IMR-90 (cell line): ENCODE measurements at regions not wholly inside any gene's neighbourhood (a gene's known extent, or its start where the extent isn't known, plus 50 kb on each side); places are given as distances from the start of the nearest gene placed in this dataset.

ENCODE experiments used
- ATAC-seq: fragments of 200-7000 bp; cut with Tn5 transposase; 2 replicates; pipeline ENCODE4 v1.9.1; 2020; ENCODE audit warnings: low read depth, mild to moderate bottlenecking, moderate library complexity
- BruUV-seq: library from RNA; stranded (reverse); fragments of 400-500 nt; replicated peaks from 2 replicates; lab custom pipeline; 2021; lab: Mats Ljungman, UMichigan
- CTCF ChIA-PET: fragments of 300-600 bp; formaldehyde crosslinking; extraction: SDS; loops from one replicate; lab custom pipeline; 2021; ENCODE audit warnings: antibody characterized with exemption; lab: Yijun Ruan, JAX
- POLR2A ChIA-PET: fragments of 300-600 bp; sonication (Branson Sonifier 250); formaldehyde crosslinking; loops from one replicate; lab custom pipeline; 2022; ENCODE audit warnings: antibody characterized with exemption; ENCODE audit not compliant: unreplicated experiment; lab: Charles Lee
- DNase-seq: peaks from one replicate; pipeline ENCODE4 v3.0.0; 2013
- H2AFZ ChIP-seq: replicated peaks from 2 replicates; pipeline ENCODE3; 2013; ENCODE audit warnings: low read length, mild to moderate bottlenecking; ENCODE audit not compliant: poor library complexity
- H2AK5ac ChIP-seq: 2 replicates; pipeline ENCODE4 v1.6.1; 2013; ENCODE audit warnings: low read depth, low read length, inconsistent platforms
- H2AK9ac ChIP-seq: replicated peaks from 2 replicates; pipeline ENCODE3; 2013; ENCODE audit warnings: mild to moderate bottlenecking, low read depth, low read length, moderate library complexity; ENCODE audit not compliant: poor library complexity
- H2BK120ac ChIP-seq: 2 replicates; pipeline ENCODE4 v1.6.1; 2013; ENCODE audit warnings: low read depth, low read length, inconsistent platforms
- H2BK15ac ChIP-seq: 3 replicates; pipeline ENCODE4 v1.6.1; 2013; ENCODE audit warnings: low read depth, low read length, inconsistent platforms
- H2BK20ac ChIP-seq: 2 replicates; pipeline ENCODE4 v1.6.1; 2013; ENCODE audit warnings: low read depth, mild to moderate bottlenecking, inconsistent platforms, low read length, moderate library complexity
- H2BK5ac ChIP-seq: 2 replicates; pipeline ENCODE4 v1.6.1; 2013; ENCODE audit warnings: mild to moderate bottlenecking, low read depth, low read length, inconsistent platforms; ENCODE audit not compliant: poor library complexity, severe bottlenecking
- H3K14ac ChIP-seq: replicated peaks from 2 replicates; pipeline ENCODE4 v1.6.1; 2013; ENCODE audit warnings: low read depth, low read length, inconsistent platforms
- H3K18ac ChIP-seq: 2 replicates; pipeline ENCODE4 v1.6.1; 2013; ENCODE audit warnings: low read depth, low read length, control low read depth
- H3K23ac ChIP-seq: 2 replicates; pipeline ENCODE4 v1.6.1; 2013; ENCODE audit warnings: low read depth, low read length, inconsistent platforms
- H3K27ac ChIP-seq: 2 replicates; pipeline ENCODE4 v1.5.1; 2013; ENCODE audit warnings: mild to moderate bottlenecking, control low read depth, low read length; ENCODE audit not compliant: insufficient read depth
- H3K27me3 ChIP-seq: 2 replicates; pipeline ENCODE4 v1.6.1; 2013; ENCODE audit warnings: low read length; ENCODE audit not compliant: control insufficient read depth, insufficient read depth
- H3K36me3 ChIP-seq: 2 replicates; pipeline ENCODE4 v1.6.1; 2013; ENCODE audit warnings: low read length, mixed read lengths; ENCODE audit not compliant: control insufficient read depth, insufficient read depth
- H3K4ac ChIP-seq: 2 replicates; pipeline ENCODE4 v1.6.1; 2013; ENCODE audit warnings: low read depth, low read length, inconsistent platforms
- H3K4me1 ChIP-seq: 2 replicates; pipeline ENCODE4 v1.6.1; 2013; ENCODE audit warnings: low read length, mixed read lengths; ENCODE audit not compliant: control insufficient read depth, insufficient read depth
- H3K4me2 ChIP-seq: 2 replicates; pipeline ENCODE4 v1.6.1; 2013; ENCODE audit warnings: low read depth, mild to moderate bottlenecking, control low read depth, low read length, moderate library complexity
- H3K4me3 ChIP-seq: 2 replicates; pipeline ENCODE4 v1.5.1; 2013; ENCODE audit warnings: low read depth, mild to moderate bottlenecking, control low read depth, low read length, moderate library complexity; ENCODE audit not compliant: insufficient read depth
- H3K56ac ChIP-seq: 2 replicates; pipeline ENCODE4 v1.6.1; 2013; ENCODE audit warnings: low read length, inconsistent platforms; ENCODE audit not compliant: insufficient read depth; ENCODE audit errors: extremely low read depth
- H3K79me1 ChIP-seq, 2 experiments: 2 replicates each; pipeline ENCODE4 v1.6.1; 2013; ENCODE audit warnings: low read length in 2 of 2, inconsistent platforms in 1 of 2, low read depth in 1 of 2
- H3K9ac ChIP-seq: 2 replicates; pipeline ENCODE4 v1.6.1; 2013; ENCODE audit warnings: low read depth, low read length, control low read depth
- H3K9me1 ChIP-seq: 2 replicates; pipeline ENCODE4 v1.6.1; 2013; ENCODE audit warnings: low read length, inconsistent platforms; ENCODE audit not compliant: insufficient read depth
- H3K9me3 ChIP-seq: 2 replicates; pipeline ENCODE4 v1.6.1; 2013; ENCODE audit warnings: low read length; ENCODE audit not compliant: control insufficient read depth, insufficient read depth
- H4K20me1 ChIP-seq: 2 replicates; pipeline ENCODE4 v1.6.1; 2013; ENCODE audit warnings: low read length, inconsistent platforms; ENCODE audit not compliant: insufficient read depth
- H4K5ac ChIP-seq: 2 replicates; pipeline ENCODE4 v1.6.1; 2013; ENCODE audit warnings: mild to moderate bottlenecking, low read depth, low read length, control low read depth
- H4K8ac ChIP-seq, 2 experiments: 2 replicates each; pipeline ENCODE4 v1.6.1; 2013; ENCODE audit warnings: low read depth in 2 of 2, low read length in 2 of 2, control low read depth in 1 of 2, inconsistent platforms in 1 of 2
- H4K91ac ChIP-seq: 2 replicates; pipeline ENCODE4 v1.6.1; 2013; ENCODE audit warnings: low read depth, low read length, inconsistent platforms; ENCODE audit not compliant: insufficient read depth
- CEBPB ChIP-seq: IDR thresholded peaks from 2 replicates; pipeline ENCODE4 v1.6.1; 2012; ENCODE audit warnings: low read depth, low read length, improper control_type of control experiment
- FOS ChIP-seq: fragments of 150-350 bp; IDR thresholded peaks from 2 replicates; pipeline ENCODE4 v1.6.1; 2016; ENCODE audit warnings: low read depth, low read length
- MAFK ChIP-seq: IDR thresholded peaks from 2 replicates; pipeline ENCODE4 v1.6.1; 2012; ENCODE audit warnings: low read depth, low read length, improper control_type of control experiment
- MAZ ChIP-seq: IDR thresholded peaks from 2 replicates; pipeline ENCODE4 v1.6.1; 2012; ENCODE audit warnings: low read depth, mild to moderate bottlenecking, low read length, improper control_type of control experiment, moderate library complexity, borderline replicate concordance
- MXI1 ChIP-seq: IDR thresholded peaks from 2 replicates; pipeline ENCODE4 v1.6.1; 2012; ENCODE audit warnings: low read depth, mild to moderate bottlenecking, low read length, moderate library complexity, borderline replicate concordance
- NFE2L2 ChIP-seq: fragments of 150-350 bp; IDR thresholded peaks from 2 replicates; pipeline ENCODE4 v1.6.1; 2016; ENCODE audit warnings: low read depth, mild to moderate bottlenecking, low read length
- RCOR1 ChIP-seq: IDR thresholded peaks from 2 replicates; pipeline ENCODE4 v1.6.1; 2012; ENCODE audit warnings: mild to moderate bottlenecking, low read length, improper control_type of control experiment; ENCODE audit not compliant: insufficient replicate concordance
- RFX5 ChIP-seq: IDR thresholded peaks from 2 replicates; pipeline ENCODE4 v1.8.0; 2012; ENCODE audit warnings: low read depth, mild to moderate bottlenecking, low read length, moderate library complexity
- WGBS, 2 experiments: methylation state at CpG; one replicate each; pipeline versions ENCODE4 v1.1.5 to v1.1.7; 2013; ENCODE audit warnings: missing lambda C conversion rate in 2 of 2; ENCODE audit not compliant: insufficient read length in 1 of 2; ENCODE audit errors: extremely low coverage in 2 of 2; 5-methylcytosine and 5-hydroxymethylcytosine counted together
- dilution Hi-C: fragments of 300-500 bp; cut with HindIII; formaldehyde crosslinking; loops from one replicate; pipeline ENCODE4 v1.14.3; 2018; ENCODE audit warnings: low sequenced_read_pairs; ENCODE audit not compliant: unreplicated experiment
- in situ Hi-C: fragments of 300-500 bp; cut with MboI; formaldehyde crosslinking; loops from 3 replicates; pipeline ENCODE4 v1.14.3; 2019; ENCODE audit warnings: low sequenced_read_pairs, inconsistent platforms, mixed read lengths
- intact Hi-C: fragments of 100-400 bp; cut with micrococcal nuclease; formaldehyde crosslinking; loops from 2 replicates; pipeline ENCODE4 v1.10.0; 2022
- TF ChIP-seq, protein P1 (sequence below): fragments of 150-350 bp; IDR thresholded peaks from 2 replicates; pipeline ENCODE4 v1.6.1; 2017; ENCODE audit warnings: mild to moderate bottlenecking, antibody characterized with exemption, low read length, low read depth
- TF ChIP-seq, protein P2 (sequence below): conservative IDR thresholded peaks from 2 replicates; pipeline ENCODE4 v1.5.1; 2012; ENCODE audit warnings: mild to moderate bottlenecking, low read depth, low read length, improper control_type of control experiment
- TF ChIP-seq, protein P3 (sequence below): fragments of 150-350 bp; IDR thresholded peaks from 2 replicates; pipeline ENCODE4 v1.6.1; 2016; ENCODE audit warnings: low read depth, mild to moderate bottlenecking, low read length, moderate library complexity, borderline replicate concordance

DNA sequence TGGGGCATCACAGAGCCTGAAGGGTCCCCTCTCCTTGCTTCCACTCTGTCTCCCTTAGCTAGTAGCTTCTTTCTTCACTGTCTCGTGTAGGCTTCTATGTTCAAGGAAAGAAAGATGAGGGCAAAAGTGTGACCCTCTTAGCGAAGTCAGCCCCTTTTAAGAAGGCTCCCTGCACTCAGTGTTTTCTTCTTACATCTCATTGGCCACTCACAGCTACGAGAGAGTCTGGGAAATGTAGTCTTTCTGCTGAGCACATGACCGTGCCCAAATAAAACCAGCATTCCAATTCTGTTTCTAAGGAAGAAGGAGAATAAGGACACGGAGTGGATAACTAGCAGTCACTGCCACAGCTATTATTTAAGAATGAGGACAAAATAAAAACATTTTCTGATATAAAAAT is 104.9 kb upstream of the TNR start:
- no TSS peak for BruUV-seq
- Histone ChIP-seq H2AK5ac (no peak overlapping the region), H3K14ac (no peak overlapping the region), H4K5ac (no peak overlapping the region), H3K23ac (no peak overlapping the region), H3K79me1 (no peaks in the 10 kb centered on the region), H3K9ac (no peak overlapping the region), H3K36me3 (no peaks in the 10 kb centered on the region), H2AFZ (no peak overlapping the region), H3K4me3 (no peak overlapping the region), H2BK15ac (no peak overlapping the region), H3K9me1 (no peaks in the 10 kb centered on the region), H2BK120ac (no peak overlapping the region), H3K18ac (no peak overlapping the region), H3K4me1 (no peaks in the 10 kb centered on the region), H4K91ac (no peak overlapping the region), H3K4ac (no peak overlapping the region), H3K4me2 (no peak overlapping the region), H2BK5ac (no peak overlapping the region), H4K20me1 (no peaks in the 10 kb centered on the region), H2BK20ac (no peak overlapping the region), H2AK9ac (no peak overlapping the region), H3K27me3 (no peaks in the 10 kb centered on the region; the same call in 1 of the 2 replicates), H3K27ac (no peak overlapping the region), H3K9me3 (no peaks in the 10 kb centered on the region), H3K56ac (no peak overlapping the region), H4K8ac (no peak overlapping the region)
- DNase-seq (no peak), ATAC-seq (no peak)
- dilution Hi-C loops (no loop called here), intact Hi-C loops (no loop called here), in situ Hi-C loops (no loop called here)
- TF ChIP-seq NFE2L2 (no peak), CEBPB (no peak), FOS (no peak), RFX5 (no peak), MAZ (no peak), MXI1 (no peak), MAFK (no peak), RCOR1 (no peak)
- TF ChIP-seq, protein P1, sequence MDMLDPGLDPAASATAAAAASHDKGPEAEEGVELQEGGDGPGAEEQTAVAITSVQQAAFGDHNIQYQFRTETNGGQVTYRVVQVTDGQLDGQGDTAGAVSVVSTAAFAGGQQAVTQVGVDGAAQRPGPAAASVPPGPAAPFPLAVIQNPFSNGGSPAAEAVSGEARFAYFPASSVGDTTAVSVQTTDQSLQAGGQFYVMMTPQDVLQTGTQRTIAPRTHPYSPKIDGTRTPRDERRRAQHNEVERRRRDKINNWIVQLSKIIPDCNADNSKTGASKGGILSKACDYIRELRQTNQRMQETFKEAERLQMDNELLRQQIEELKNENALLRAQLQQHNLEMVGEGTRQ = no peak
- TF ChIP-seq, protein P2, sequence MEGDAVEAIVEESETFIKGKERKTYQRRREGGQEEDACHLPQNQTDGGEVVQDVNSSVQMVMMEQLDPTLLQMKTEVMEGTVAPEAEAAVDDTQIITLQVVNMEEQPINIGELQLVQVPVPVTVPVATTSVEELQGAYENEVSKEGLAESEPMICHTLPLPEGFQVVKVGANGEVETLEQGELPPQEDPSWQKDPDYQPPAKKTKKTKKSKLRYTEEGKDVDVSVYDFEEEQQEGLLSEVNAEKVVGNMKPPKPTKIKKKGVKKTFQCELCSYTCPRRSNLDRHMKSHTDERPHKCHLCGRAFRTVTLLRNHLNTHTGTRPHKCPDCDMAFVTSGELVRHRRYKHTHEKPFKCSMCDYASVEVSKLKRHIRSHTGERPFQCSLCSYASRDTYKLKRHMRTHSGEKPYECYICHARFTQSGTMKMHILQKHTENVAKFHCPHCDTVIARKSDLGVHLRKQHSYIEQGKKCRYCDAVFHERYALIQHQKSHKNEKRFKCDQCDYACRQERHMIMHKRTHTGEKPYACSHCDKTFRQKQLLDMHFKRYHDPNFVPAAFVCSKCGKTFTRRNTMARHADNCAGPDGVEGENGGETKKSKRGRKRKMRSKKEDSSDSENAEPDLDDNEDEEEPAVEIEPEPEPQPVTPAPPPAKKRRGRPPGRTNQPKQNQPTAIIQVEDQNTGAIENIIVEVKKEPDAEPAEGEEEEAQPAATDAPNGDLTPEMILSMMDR = no peak
- TF ChIP-seq, protein P3, sequence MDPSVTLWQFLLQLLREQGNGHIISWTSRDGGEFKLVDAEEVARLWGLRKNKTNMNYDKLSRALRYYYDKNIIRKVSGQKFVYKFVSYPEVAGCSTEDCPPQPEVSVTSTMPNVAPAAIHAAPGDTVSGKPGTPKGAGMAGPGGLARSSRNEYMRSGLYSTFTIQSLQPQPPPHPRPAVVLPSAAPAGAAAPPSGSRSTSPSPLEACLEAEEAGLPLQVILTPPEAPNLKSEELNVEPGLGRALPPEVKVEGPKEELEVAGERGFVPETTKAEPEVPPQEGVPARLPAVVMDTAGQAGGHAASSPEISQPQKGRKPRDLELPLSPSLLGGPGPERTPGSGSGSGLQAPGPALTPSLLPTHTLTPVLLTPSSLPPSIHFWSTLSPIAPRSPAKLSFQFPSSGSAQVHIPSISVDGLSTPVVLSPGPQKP = no peak
- POLR2A ChIA-PET = no interaction called here
- CTCF ChIA-PET = no interaction called here
- no CpG with 5 or more reads among the region's 5 CpGs for WGBS, 2 experiments
